Stomach (tissue), 8 donors: ENCODE measurements at regions not wholly inside any gene's neighbourhood (a gene's known extent, or its start where the extent isn't known, plus 50 kb on each side); places are given as distances from the start of the nearest gene placed in this dataset.

ENCODE experiments used
- DNase-seq, 2 donors: peaks; one replicate each; pipeline versions ENCODE4 v3.0.0 to v3.0.0-alpha.2; 2013 to 2019
- H3K27ac ChIP-seq, 5 donors: fragments of 200-600 bp in 4 of 5; sonication (generic) in 4 of 5; one replicate each; pipeline ENCODE4 v1.5.1; 2013 to 2019; ENCODE audit warnings: mild to moderate bottlenecking in 1 of 5, moderate library complexity in 1 of 5
- H3K27me3 ChIP-seq, 3 donors: fragments of 200-600 bp; sonication (generic); one replicate each; pipeline ENCODE4 v1.5.1; 2017 to 2019; ENCODE audit warnings: mixed run types in 1 of 3
- H3K36me3 ChIP-seq, 4 donors: fragments of 200-600 bp; sonication (generic); 1 replicate in 3 of 4; 2 replicates in 1 of 4; pipeline ENCODE4 v1.5.1; 2016 to 2019
- H3K4me1 ChIP-seq, 4 donors: fragments of 200-600 bp; sonication (generic); one replicate each; pipeline ENCODE4 v1.5.1; 2016 to 2019
- H3K4me3 ChIP-seq, 4 donors: fragments of 200-600 bp; sonication (generic) in 3 of 4; one replicate each; pipeline ENCODE4 v1.5.1; 2016 to 2019; ENCODE audit warnings: mild to moderate bottlenecking in 1 of 4
- H3K9me3 ChIP-seq, 4 donors: fragments of 200-600 bp; sonication (generic); one replicate each; pipeline ENCODE4 v1.5.1; 2016 to 2019
- EP300 ChIP-seq: sonication (generic); formaldehyde crosslinking; IDR thresholded peaks from one replicate; pipeline ENCODE4 v1.6.1; 2017; ENCODE audit warnings: antibody characterized with exemption
- POLR2A ChIP-seq, 4 donors: fragments of 450-650 bp; IDR thresholded peaks; one replicate each; pipeline ENCODE4 v1.6.1; 2016; ENCODE audit warnings: antibody characterized with exemption in 4 of 4, control low read depth in 2 of 4, mild to moderate bottlenecking in 1 of 4, moderate library complexity in 1 of 4
- POLR2AphosphoS5 ChIP-seq, 3 donors: sonication (generic); formaldehyde crosslinking; IDR thresholded peaks; one replicate each; pipeline ENCODE4 v1.6.1; 2016; ENCODE audit warnings: antibody characterized with exemption in 3 of 3
- WGBS, 5 donors: extraction: QIAGEN DNeasy Blood & Tissue Kit in 3 of 5; methylation state at CpG; one replicate each; pipeline versions ENCODE4 v1.1.5 to v1.1.7; 2013 to 2018; 5-methylcytosine and 5-hydroxymethylcytosine counted together
- intact Hi-C: fragments of 100-400 bp; cut with DNase I; formaldehyde crosslinking; loops from one replicate; pipeline ENCODE4 v1.15.1; 2023; ENCODE audit warnings: low total_unique reads
- TF ChIP-seq, protein P1 (sequence below), 7 experiments: fragments of 450-650 bp in 4 of 7; fragments of 200-600 bp in 3 of 7; sonication (generic) in 3 of 7; IDR thresholded peaks; one replicate each; pipeline ENCODE4 v1.5.1; 2016 to 2019; ENCODE audit warnings: antibody characterized with exemption in 7 of 7, control low read depth in 2 of 7, mild to moderate bottlenecking in 1 of 7
- donor health status: healthy with polysubstance abuse.
- donor health status: Bipolar disorder and iron deficiency.
- donor health status: healthy.

DNA sequence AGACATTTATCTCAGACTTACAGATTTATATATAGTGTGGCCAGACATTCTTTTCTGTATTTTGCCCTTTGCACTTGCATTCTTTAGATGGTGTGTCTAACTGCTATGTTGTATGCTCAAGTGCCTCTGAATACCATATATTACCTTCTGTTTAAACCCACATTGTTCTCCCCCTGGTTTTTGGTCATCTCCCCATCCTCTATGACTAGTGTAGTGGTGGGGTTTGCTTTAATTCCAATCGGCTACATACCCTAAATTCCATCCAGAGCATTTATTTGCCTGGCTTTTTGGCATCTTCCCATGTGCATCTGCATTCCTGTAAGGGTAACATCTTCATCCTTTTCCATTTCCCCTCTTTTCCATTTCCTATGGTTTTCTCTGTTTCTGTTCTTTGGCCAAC is 271.0 kb upstream of the SLC30A5 start:
- TF ChIP-seq, protein P1, sequence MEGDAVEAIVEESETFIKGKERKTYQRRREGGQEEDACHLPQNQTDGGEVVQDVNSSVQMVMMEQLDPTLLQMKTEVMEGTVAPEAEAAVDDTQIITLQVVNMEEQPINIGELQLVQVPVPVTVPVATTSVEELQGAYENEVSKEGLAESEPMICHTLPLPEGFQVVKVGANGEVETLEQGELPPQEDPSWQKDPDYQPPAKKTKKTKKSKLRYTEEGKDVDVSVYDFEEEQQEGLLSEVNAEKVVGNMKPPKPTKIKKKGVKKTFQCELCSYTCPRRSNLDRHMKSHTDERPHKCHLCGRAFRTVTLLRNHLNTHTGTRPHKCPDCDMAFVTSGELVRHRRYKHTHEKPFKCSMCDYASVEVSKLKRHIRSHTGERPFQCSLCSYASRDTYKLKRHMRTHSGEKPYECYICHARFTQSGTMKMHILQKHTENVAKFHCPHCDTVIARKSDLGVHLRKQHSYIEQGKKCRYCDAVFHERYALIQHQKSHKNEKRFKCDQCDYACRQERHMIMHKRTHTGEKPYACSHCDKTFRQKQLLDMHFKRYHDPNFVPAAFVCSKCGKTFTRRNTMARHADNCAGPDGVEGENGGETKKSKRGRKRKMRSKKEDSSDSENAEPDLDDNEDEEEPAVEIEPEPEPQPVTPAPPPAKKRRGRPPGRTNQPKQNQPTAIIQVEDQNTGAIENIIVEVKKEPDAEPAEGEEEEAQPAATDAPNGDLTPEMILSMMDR (IDR thresholded peaks at IDR 0.05) = no peak
- no peak for TF ChIP-seq POLR2AphosphoS5 (IDR thresholded peaks at IDR 0.05)
- WGBS, 5 donors = 58 to 68% (median 62%) methylated on average over 1 of the region's 1 CpG

DNA sequence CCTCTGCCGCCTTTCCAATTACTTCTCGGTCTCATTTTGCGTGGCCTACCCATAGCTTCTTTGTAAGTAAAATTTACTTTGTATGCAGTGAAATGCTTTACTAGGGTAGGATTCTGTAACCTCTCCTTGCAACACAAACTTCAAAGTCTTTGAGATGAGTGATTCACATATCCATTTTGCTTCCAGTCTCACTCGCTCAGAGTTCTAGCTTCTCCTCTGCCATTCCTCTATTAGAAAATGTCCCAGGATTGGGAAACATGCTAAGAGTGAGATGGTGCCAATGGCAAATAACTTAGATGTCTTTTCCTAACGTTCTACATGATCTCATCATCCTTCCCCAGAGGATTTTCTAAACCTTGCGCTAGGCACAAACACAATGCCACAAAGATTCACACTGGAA is 270.5 kb upstream of the SLC30A5 start:
- Histone ChIP-seq H3K36me3 (no peaks in the 10 kb centered on the region), H3K27ac (no peak overlapping the region), H3K4me3 (no peak overlapping the region), H3K27me3 (no peaks in the 10 kb centered on the region), H3K4me1 (no peaks in the 10 kb centered on the region), H3K9me3 (no peaks in the 10 kb centered on the region)
- TF ChIP-seq EP300 (no peak), POLR2A (IDR thresholded peaks at IDR 0.05) (no peak), POLR2AphosphoS5 (IDR thresholded peaks at IDR 0.05) (no peak)
- TF ChIP-seq, protein P1 (IDR thresholded peaks at IDR 0.05) = no peak
- WGBS, 5 donors = 87 to 93% (median 92%) methylated on average over 6 of the region's 6 CpGs
- intact Hi-C loops = no loop called here
- no peak for DNase-seq

More for the DNA sequence above, 271.0 kb upstream of the SLC30A5 start:
- Histone ChIP-seq H3K27ac (no peak overlapping the region), H3K27me3 (no peaks in the 10 kb centered on the region), H3K4me1 (no peaks in the 10 kb centered on the region), H3K36me3 (no peaks in the 10 kb centered on the region), H3K4me3 (no peak overlapping the region), H3K9me3 (no peaks in the 10 kb centered on the region)
- intact Hi-C loops = no loop called here
- no peak for DNase-seq

DNA sequence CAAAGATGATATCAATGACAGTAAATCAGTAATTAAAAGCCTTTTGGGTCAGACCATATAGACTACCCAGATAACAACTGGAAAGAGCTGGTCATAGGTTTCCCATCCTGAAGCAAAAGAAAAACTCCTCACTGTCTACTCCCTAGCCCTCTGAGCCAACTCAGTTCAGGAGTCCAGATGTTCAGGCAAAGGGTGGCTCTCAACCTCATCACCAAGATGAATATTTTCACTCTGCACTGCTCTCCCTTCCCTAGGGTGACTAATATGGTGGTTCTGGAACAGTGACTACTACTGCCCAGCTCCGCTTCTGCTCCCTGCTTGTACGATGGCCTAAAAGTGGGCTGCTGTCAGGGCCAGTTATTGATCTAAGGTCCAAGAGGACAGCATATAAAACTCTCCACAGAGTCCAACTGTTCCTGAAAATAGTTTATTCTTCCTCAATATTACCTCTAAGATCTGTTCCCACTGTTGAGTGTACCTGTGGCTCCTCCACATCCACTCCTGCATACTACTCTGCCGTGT is 263.4 kb upstream of the SLC30A5 start:
- TF ChIP-seq POLR2AphosphoS5 (IDR thresholded peaks at IDR 0.05) (no peak), EP300 (no peak)
- TF ChIP-seq, protein P1 (IDR thresholded peaks at IDR 0.05) = no peak
- no peaks in the 10 kb centered on the region for H3K9me3 ChIP-seq
- no peaks in the 10 kb centered on the region for H3K36me3 ChIP-seq
- DNase-seq = no peak
- intact Hi-C loops = no loop called here
- no peak overlapping the region for H3K27ac ChIP-seq
- 86 to 92% (median 90%) methylated on average over 3 of the region's 3 CpGs for WGBS, 5 donors
- H3K27me3 ChIP-seq = no peaks in the 10 kb centered on the region
- no peak overlapping the region for H3K4me3 ChIP-seq
- H3K4me1 ChIP-seq = no peaks in the 10 kb centered on the region

DNA sequence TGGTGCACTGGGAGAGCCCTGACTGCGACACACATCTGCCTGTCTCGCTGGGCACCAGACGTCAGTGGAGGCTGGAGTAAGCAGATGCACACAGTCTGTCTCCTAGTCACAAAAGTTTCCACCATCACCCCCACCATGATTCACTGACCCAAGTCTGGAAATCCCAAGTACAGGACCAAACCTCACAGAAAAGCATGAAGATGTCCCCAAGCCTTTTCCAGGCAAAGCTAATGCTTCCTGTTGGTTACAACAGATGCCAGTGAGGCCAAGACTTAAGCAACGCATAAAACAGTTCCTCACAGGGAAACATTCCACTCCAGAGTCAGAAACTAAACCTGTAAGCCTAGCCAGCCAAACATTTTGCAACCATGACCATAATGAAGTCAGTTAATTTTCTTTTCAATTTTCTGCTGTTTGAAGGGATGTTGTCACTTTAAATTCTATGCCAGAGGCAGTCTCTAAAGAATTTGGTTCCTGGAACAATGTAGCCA is 259.3 kb upstream of the SLC30A5 start:
- no peak overlapping the region for H3K4me3 ChIP-seq
- no peaks in the 10 kb centered on the region for H3K4me1 ChIP-seq
- 88 to 96% (median 94%) methylated on average over 4 of the region's 4 CpGs for WGBS, 5 donors
- H3K27me3 ChIP-seq = no peaks in the 10 kb centered on the region
- no peak for DNase-seq
- H3K36me3 ChIP-seq = no peaks in the 10 kb centered on the region
- TF ChIP-seq POLR2A (IDR thresholded peaks at IDR 0.05) = no peak
- TF ChIP-seq, protein P1 (IDR thresholded peaks at IDR 0.05) = no peak
- no peak for TF ChIP-seq EP300
- no peak for TF ChIP-seq POLR2AphosphoS5 (IDR thresholded peaks at IDR 0.05)
- intact Hi-C loops = no loop called here
- no peaks in the 10 kb centered on the region for H3K9me3 ChIP-seq
- H3K27ac ChIP-seq = no peak overlapping the region
